Neutrophil (primary cell): ENCODE measurements at regions not wholly inside any gene's neighbourhood (a gene's known extent, or its start where the extent isn't known, plus 50 kb on each side); places are given as distances from the start of the nearest gene placed in this dataset.

Experiments
- H3K27ac ChIP-seq: fragments of 200-600 bp; sonication (generic); 2 replicates; pipeline ENCODE4 v1.5.1; 2016; ENCODE audit warnings: mild to moderate bottlenecking, moderate library complexity
- H3K27me3 ChIP-seq: fragments of 200-600 bp; sonication (generic); 2 replicates; pipeline ENCODE4 v1.6.0; 2016; ENCODE audit warnings: mild to moderate bottlenecking
- H3K36me3 ChIP-seq: fragments of 200-600 bp; sonication (generic); 2 replicates; pipeline ENCODE4 v1.5.1; 2017
- H3K4me1 ChIP-seq, 2 experiments: fragments of 200-600 bp in 1 of 2; sonication (generic) in 1 of 2; 1 replicate in 1 of 2; 2 replicates in 1 of 2; pipeline versions ENCODE4 v1.5.1 to v1.6.1; 2013 to 2016; ENCODE audit warnings: low read depth in 1 of 2, low read length in 1 of 2, mild to moderate bottlenecking in 1 of 2, moderate library complexity in 1 of 2; ENCODE audit not compliant: control insufficient read depth in 1 of 2, insufficient read depth in 1 of 2
- H3K4me3 ChIP-seq, 2 experiments: fragments of 200-600 bp in 1 of 2; sonication (generic) in 1 of 2; 1 replicate in 1 of 2; 2 replicates in 1 of 2; pipeline ENCODE4 v1.5.1; 2013 to 2016; ENCODE audit warnings: low read depth in 1 of 2, low read length in 1 of 2, mild to moderate bottlenecking in 1 of 2, moderate library complexity in 1 of 2
- H3K9me3 ChIP-seq: fragments of 200-600 bp; sonication (generic); 2 replicates; pipeline ENCODE4 v1.5.1; 2016
- TF ChIP-seq, protein P1 (sequence below): fragments of 200-600 bp; sonication (generic); IDR thresholded peaks from 2 replicates; pipeline ENCODE4 v1.5.1; 2016; ENCODE audit warnings: antibody characterized with exemption

DNA sequence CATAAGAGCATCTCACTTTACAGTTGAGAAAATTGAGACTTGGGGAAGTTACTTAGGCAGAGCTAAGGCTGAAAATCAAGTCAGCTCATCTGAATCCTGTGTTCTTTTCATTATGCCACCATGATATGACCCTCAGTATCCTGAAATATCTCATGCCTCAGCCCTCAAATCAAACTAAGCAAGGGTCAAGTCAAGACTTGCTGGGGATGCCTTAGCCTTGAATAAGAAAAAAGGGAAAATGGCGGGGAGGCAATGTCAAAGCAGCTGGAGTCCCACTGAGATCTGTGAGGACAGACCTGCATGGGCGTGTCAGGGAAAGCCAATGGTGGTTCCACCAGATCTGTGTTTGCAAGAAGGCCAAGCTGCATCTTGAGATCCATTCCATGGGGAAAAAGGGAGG is 91.0 kb upstream of the CACUL1 start:
- Histone ChIP-seq H3K4me3 (no peak overlapping the region), H3K4me1 (no peaks in the 10 kb centered on the region), H3K36me3 (no peaks in the 10 kb centered on the region), H3K9me3 (no peaks in the 10 kb centered on the region), H3K27ac (no peak overlapping the region), H3K27me3 (no peaks in the 10 kb centered on the region)
- TF ChIP-seq, protein P1, sequence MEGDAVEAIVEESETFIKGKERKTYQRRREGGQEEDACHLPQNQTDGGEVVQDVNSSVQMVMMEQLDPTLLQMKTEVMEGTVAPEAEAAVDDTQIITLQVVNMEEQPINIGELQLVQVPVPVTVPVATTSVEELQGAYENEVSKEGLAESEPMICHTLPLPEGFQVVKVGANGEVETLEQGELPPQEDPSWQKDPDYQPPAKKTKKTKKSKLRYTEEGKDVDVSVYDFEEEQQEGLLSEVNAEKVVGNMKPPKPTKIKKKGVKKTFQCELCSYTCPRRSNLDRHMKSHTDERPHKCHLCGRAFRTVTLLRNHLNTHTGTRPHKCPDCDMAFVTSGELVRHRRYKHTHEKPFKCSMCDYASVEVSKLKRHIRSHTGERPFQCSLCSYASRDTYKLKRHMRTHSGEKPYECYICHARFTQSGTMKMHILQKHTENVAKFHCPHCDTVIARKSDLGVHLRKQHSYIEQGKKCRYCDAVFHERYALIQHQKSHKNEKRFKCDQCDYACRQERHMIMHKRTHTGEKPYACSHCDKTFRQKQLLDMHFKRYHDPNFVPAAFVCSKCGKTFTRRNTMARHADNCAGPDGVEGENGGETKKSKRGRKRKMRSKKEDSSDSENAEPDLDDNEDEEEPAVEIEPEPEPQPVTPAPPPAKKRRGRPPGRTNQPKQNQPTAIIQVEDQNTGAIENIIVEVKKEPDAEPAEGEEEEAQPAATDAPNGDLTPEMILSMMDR, result no peak

DNA sequence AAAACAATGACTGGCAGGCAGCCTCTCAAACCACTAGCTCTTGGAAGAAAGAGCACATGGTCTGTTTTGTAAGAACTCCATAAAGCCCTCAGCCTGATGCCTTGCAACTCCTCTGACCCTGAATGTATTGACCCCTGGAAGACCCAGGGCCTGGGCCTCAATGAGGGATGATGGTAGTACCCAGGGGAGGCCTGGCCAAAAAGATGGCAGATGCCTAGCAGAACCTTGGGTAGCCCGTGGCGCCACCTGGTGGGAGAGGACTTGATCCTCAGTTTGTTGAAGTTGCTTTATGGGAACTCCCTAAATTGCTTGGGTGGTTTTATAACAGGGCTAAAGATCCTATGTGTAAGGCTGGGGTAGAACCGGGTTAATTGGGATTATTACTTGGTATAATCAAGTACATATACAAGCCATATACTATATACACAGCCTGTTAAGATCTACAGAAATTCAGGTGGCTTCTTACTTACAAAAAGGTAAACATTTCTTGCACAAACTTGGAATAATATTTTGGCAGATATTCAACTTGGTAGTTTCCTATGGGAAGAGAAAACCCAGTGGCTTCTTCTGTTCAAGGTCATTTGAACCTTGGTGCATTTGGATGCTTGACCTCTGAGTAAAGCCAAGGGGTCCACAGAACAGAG is 95.8 kb upstream of the CACUL1 start:
- H3K27ac ChIP-seq, result no peak overlapping the region
- H3K4me3 ChIP-seq, result no peak overlapping the region
- no peaks in the 10 kb centered on the region for H3K9me3 ChIP-seq
- no peaks in the 10 kb centered on the region for H3K4me1 ChIP-seq
- TF ChIP-seq, protein P1, result peak; percentile 59
- H3K27me3 ChIP-seq, result no peaks in the 10 kb centered on the region
- no peaks in the 10 kb centered on the region for H3K36me3 ChIP-seq

DNA sequence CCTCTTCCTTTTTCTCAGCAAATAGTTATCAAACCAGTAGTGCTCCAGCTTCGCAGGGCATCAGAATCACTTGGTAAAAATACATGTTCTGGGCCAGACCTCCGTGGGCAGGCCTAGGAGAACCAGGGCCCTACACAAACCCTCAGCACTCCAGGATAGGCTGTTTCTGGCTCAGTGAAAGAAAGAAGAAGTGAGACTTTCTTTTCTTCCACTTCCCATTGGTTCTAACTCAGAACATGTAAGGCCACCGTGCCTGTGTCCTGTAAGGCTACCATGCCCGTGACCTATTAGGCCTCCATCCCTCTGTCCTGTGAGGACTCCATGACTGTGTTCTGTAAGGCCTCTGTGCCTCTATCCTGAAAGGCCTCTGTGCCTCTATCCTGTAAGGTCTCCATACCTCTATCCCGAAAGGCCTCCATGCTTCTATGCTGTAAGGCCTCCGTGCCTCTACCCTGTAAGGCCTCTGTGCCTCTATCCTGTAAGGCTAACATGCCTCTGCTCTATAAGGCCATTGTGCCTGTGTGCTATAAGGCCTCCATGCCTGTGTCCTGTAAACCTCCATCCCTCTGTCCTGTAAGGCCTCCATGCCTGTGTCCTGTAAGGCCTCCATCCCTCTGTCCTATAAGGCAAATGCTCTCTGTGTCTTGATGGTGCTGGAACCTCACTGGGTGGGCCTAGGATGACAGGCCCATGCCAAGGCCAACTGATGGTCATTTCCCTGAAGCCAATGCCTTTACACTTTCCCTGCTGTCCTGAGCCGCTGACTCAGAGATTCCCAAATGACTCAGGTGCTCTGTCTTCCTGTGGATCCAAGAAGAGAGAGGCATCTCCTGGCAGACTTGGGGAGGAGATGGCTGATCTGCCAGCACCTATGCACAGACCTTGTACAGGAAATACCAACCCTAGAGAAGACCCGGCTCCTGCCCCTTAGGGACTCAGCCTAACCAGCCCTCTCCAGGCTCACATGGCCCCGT is 96.6 kb upstream of the CACUL1 start:
- Histone ChIP-seq H3K9me3 (no peaks in the 10 kb centered on the region), H3K27ac (no peak overlapping the region), H3K4me3 (no peak overlapping the region), H3K36me3 (no peaks in the 10 kb centered on the region), H3K4me1 (no peaks in the 10 kb centered on the region), H3K27me3 (no peaks in the 10 kb centered on the region)
- TF ChIP-seq, protein P1, result no peak

DNA sequence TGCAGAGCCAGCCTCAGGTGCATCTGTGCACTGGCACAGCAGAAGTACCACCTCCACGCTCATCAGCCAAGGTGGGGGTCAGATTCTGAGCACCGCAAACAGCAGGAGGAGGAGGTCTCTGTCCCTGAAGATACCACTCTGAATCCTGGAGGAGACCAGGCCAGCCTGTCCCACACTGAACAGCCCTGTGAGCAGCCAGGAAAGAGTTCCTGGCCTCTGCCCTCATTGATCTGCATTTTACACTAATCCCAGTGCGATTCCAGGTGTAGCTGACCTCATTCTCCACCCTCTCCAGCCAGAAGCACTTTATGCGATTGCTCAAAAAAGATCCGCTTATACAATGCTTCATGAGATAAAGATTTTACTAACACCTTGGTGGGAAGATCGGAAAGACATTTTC is 99.1 kb upstream of the CACUL1 start:
- Histone ChIP-seq H3K36me3 (no peaks in the 10 kb centered on the region), H3K4me3 (no peak overlapping the region), H3K27me3 (no peaks in the 10 kb centered on the region), H3K9me3 (no peaks in the 10 kb centered on the region), H3K4me1 (no peaks in the 10 kb centered on the region), H3K27ac (no peak overlapping the region)
- TF ChIP-seq, protein P1, result no peak

DNA sequence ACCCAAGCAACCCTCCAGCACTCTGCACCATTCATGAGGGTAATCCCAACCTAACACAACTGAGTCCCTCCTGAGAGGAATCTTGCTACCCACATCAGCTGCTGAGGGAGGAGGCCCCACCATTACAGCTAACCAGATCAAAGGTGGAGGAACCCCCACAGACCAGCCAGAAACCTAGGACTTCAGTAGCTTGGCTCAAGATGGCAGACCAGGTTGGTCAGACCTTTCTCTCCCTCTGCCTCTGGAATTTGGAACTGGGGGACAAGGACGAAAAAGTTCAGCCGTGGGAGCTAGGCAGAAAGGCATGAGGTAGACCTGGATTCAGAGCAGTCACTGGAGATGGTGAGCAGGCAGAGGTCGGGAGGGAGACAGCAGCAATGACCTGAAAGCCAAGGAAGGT is 101.3 kb upstream of the CACUL1 start:
- no peaks in the 10 kb centered on the region for H3K36me3 ChIP-seq
- no peak overlapping the region for H3K27ac ChIP-seq
- TF ChIP-seq, protein P1, result no peak
- no peak overlapping the region for H3K4me3 ChIP-seq
- H3K27me3 ChIP-seq, result no peaks in the 10 kb centered on the region
- H3K4me1 ChIP-seq, result no peaks in the 10 kb centered on the region
- H3K9me3 ChIP-seq, result no peaks in the 10 kb centered on the region
